ENCODE measurements at regions not wholly inside any gene's neighbourhood (a gene's known extent, or its start where the extent isn't known, plus 50 kb on each side); places are given as distances from the start of the nearest gene placed in this dataset.

DNA sequence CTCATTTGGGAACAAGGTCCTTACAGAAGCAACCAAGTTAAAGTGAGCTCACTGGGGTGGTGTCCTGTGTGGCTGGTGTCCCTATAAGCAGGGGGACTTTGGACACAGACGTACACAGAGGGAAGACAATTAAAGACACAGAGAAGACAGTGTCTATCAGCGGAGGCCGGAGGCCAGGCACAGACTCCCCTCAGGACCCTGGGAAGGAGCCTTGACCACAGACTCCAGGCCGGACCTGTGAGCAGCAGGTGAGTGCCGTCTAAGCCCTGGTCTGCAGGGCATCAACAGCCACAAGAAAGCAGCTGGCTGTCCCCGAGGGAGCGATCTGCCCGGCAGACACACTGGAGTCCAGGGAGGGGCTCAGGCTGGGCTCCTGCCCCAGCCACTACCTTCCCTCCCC, 219.1 kb upstream of the C14orf180 start:
- TF ChIP-seq POLR2AphosphoS5 (IDR thresholded peaks at IDR 0.05) (no peak), EP300 (IDR thresholded peaks at IDR 0.05; ENCODE audit: low read depth) (no peak), POLR2A (IDR thresholded peaks at IDR 0.05) (no peak)
- TF ChIP-seq, protein P1, sequence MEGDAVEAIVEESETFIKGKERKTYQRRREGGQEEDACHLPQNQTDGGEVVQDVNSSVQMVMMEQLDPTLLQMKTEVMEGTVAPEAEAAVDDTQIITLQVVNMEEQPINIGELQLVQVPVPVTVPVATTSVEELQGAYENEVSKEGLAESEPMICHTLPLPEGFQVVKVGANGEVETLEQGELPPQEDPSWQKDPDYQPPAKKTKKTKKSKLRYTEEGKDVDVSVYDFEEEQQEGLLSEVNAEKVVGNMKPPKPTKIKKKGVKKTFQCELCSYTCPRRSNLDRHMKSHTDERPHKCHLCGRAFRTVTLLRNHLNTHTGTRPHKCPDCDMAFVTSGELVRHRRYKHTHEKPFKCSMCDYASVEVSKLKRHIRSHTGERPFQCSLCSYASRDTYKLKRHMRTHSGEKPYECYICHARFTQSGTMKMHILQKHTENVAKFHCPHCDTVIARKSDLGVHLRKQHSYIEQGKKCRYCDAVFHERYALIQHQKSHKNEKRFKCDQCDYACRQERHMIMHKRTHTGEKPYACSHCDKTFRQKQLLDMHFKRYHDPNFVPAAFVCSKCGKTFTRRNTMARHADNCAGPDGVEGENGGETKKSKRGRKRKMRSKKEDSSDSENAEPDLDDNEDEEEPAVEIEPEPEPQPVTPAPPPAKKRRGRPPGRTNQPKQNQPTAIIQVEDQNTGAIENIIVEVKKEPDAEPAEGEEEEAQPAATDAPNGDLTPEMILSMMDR (IDR thresholded peaks at IDR 0.05): no peak
- WGBS, 2 donors (ENCODE audit: low coverage in 1 of 2): 81 to 94% methylated on average over 3 to 8 of the region's 8 CpGs
- in situ Hi-C loops (cut with MboI; ENCODE audit: low pct_ligation_motif_present in 1 of 4, low pct_unique_long_range_greater_than_20kb in 1 of 4, low sequenced_read_pairs in 3 of 4) (no loop called here), intact Hi-C loops (cut with DNase I; ENCODE audit: low total_unique reads) (no loop called here)
- Histone ChIP-seq H3K9me3 (no peaks in the 10 kb centered on the region), H3K4me1 (no peaks in the 10 kb centered on the region), H3K4me3 (no peak overlapping the region), H3K27ac (no peak overlapping the region), H3K36me3 (no peaks in the 10 kb centered on the region), H3K27me3 (peaks cover 7% of the 10 kb centered on the region)
- no peak for DNase-seq

DNA sequence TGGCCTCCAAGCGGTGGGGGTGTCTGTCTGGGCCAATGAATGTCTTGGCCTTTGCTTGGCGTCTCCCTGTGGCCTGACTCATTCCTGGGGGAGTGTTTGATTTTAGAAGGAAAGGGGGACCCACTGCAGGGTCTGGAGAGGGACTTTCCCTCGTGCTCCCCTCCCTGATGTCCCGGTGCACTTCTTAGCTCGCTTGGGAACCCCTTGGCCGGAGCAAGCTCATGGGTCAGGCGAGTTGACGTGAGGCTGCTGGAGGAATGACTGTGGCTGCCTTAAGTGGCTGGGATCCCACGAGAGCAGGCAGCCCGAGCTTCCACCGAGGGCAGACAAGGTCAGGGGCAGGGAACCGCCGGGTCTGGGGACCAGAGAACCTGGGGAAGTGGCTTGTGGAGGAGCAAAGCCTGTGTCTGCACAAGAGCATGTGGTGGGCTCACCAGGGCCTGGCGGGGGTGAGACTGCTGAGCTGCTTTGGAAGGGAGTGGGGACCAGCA, 218.4 kb upstream of the C14orf180 start:
- H3K4me3 ChIP-seq: no peak overlapping the region
- no peak overlapping the region for H3K27ac ChIP-seq
- DNase-seq: no peak
- WGBS, 2 donors (ENCODE audit: low coverage in 1 of 2): 66% methylated on average over 14 of the region's 14 CpGs; no CpG with 5 or more reads in 1 of the 2 donors
- TF ChIP-seq POLR2A (IDR thresholded peaks at IDR 0.05) (no peak), EP300 (IDR thresholded peaks at IDR 0.05; ENCODE audit: low read depth) (no peak), POLR2AphosphoS5 (IDR thresholded peaks at IDR 0.05) (no peak)
- TF ChIP-seq, protein P1 (IDR thresholded peaks at IDR 0.05): no peak
- H3K9me3 ChIP-seq: no peaks in the 10 kb centered on the region
- H3K4me1 ChIP-seq: no peaks in the 10 kb centered on the region
- H3K36me3 ChIP-seq: no peaks in the 10 kb centered on the region
- intact Hi-C loops (cut with DNase I; ENCODE audit: low total_unique reads): no loop called here
- in situ Hi-C loops (cut with MboI; ENCODE audit: low pct_ligation_motif_present in 1 of 4, low pct_unique_long_range_greater_than_20kb in 1 of 4, low sequenced_read_pairs in 3 of 4): no loop called here
- H3K27me3 ChIP-seq: peaks cover 7% of the 10 kb centered on the region

DNA sequence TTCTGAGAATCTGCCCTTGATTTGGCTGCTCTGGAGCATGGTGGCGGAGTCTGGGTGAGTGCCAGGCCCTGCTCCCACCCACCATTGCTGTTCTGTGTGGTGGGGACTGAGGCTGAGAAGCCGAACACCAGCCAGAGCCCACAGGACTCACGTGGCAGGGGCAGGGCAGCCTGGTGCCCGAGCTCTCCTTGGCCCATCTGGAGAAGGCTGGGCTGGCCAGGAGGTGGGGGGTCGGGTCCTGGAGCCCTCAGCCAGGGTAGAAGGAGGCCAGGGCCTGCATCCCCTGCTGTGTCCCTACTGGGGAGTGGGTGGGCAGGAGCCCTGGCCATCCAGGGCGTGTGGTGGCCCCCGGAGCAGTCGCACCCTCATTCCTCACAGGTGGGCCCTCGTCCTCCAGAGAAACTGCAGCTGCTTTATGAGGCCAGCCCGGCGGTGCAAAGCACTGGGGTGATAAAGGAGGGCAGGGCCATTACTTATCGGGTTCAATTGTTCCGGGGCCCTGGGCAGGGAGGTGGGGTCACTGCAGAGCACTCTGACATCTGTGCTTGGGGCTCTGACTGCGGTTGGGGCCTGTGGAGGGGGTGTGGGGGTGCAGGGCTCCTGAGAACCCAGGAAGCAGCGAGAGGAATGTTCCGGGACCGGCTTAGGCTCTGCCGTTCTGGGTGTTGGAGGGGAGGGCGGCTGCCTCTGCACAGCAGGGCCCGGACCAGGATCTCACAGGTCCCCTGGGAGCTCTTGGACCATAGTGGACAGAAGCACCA, 217.5 kb upstream of the C14orf180 start:
- H3K27me3 ChIP-seq: peaks cover 7% of the 10 kb centered on the region
- H3K4me3 ChIP-seq: no peak overlapping the region
- intact Hi-C loops (cut with DNase I; ENCODE audit: low total_unique reads) (no loop called here), in situ Hi-C loops (cut with MboI; ENCODE audit: low pct_ligation_motif_present in 1 of 4, low pct_unique_long_range_greater_than_20kb in 1 of 4, low sequenced_read_pairs in 3 of 4) (no loop called here)
- no peaks in the 10 kb centered on the region for H3K4me1 ChIP-seq
- H3K27ac ChIP-seq: no peak overlapping the region
- no peaks in the 10 kb centered on the region for H3K9me3 ChIP-seq
- no peaks in the 10 kb centered on the region for H3K36me3 ChIP-seq
- DNase-seq: no peak
- WGBS, 2 donors (ENCODE audit: low coverage in 1 of 2): 71% methylated on average over 8 of the region's 20 CpGs; no CpG with 5 or more reads in 1 of the 2 donors
- no peak for TF ChIP-seq POLR2A (IDR thresholded peaks at IDR 0.05)
- no peak for TF ChIP-seq EP300 (IDR thresholded peaks at IDR 0.05; ENCODE audit: low read depth)
- TF ChIP-seq POLR2AphosphoS5 (IDR thresholded peaks at IDR 0.05): no peak
- TF ChIP-seq, protein P1 (IDR thresholded peaks at IDR 0.05): no peak

DNA sequence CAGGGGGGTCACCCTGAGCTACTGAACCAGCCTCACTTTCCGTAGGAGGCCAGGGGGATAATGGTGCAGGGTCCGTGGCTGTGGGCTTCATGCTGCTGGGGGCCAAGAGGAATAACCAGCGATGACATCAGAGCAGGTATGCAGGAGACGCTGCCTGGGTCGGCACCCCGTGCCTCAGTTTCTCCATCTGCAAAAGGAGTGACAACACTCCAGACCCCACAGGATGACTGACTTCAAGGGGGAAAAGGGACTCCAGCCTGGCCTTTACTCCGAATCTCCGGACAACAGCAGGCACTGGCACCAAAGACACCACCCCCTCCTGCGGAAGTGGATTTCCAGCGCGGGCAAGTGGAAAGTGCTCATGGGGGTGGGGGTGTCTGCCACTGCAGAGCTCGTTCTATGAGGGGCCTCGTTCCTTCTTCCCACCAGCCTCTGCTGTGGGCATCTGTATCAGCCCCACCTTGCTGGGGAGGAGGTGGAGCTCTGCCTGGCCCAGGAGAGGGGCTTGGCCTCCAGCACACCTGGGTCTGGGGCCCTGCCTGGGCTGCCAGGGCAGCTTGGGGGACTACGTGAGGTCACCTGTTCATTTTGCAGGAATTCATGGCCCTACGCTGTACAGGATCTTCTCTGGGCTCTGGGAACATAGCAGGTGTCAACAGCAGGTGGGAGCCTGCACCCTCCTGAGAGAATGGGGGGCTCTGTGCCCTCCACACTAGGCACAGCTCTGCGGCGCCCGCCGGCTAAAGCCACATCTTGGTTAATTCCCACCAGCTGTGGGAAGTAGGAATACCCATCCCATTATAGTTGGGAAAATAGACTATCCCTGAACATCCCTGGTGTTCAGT, 216.6 kb upstream of the C14orf180 start:
- Histone ChIP-seq H3K4me3 (no peak overlapping the region), H3K9me3 (no peaks in the 10 kb centered on the region), H3K27ac (no peak overlapping the region), H3K4me1 (no peaks in the 10 kb centered on the region), H3K27me3 (peaks cover 7% of the 10 kb centered on the region), H3K36me3 (no peaks in the 10 kb centered on the region)
- in situ Hi-C loops (cut with MboI; ENCODE audit: low pct_ligation_motif_present in 1 of 4, low pct_unique_long_range_greater_than_20kb in 1 of 4, low sequenced_read_pairs in 3 of 4): no loop called here
- no peak for TF ChIP-seq EP300 (IDR thresholded peaks at IDR 0.05; ENCODE audit: low read depth)
- TF ChIP-seq, protein P1 (IDR thresholded peaks at IDR 0.05): no peak
- TF ChIP-seq POLR2A (IDR thresholded peaks at IDR 0.05): no peak
- no peak for TF ChIP-seq POLR2AphosphoS5 (IDR thresholded peaks at IDR 0.05)
- DNase-seq: no peak
- WGBS, 2 donors (ENCODE audit: low coverage in 1 of 2): 86% methylated on average over 14 of the region's 19 CpGs; no CpG with 5 or more reads in 1 of the 2 donors
- intact Hi-C loops (cut with DNase I; ENCODE audit: low total_unique reads): no loop called here
